HPDE6-E6E7 (cell line): ENCODE measurements at regions not wholly inside any gene's neighbourhood (a gene's known extent, or its start where the extent isn't known, plus 50 kb on each side); places are given as distances from the start of the nearest gene placed in this dataset.

Source experiments
- DNase-seq: peaks from one replicate; pipeline ENCODE4 v3.0.0; 2011; ENCODE audit warnings: missing footprints; ENCODE audit errors: extremely low spot score

DNA sequence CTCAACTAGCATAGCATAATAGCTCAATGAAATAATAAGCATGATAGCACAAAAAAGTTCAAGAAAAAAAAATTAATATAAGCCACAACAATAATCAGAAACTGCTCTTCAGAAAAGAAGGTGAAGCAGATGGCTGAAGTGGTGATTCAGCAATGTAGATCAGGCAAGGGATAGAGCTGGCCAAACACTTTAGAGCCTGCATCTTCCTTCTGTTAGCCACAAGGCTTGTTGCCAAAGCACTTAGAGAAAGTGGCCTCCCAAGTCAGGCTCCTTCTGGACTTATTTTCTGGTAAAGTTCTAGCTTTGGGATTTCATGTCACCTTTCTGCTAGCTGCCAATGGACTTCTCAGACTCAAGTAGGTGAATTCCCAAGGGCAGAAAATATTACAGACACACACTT is 60.3 kb upstream of the C1orf87 start:
- no peak for DNase-seq

DNA sequence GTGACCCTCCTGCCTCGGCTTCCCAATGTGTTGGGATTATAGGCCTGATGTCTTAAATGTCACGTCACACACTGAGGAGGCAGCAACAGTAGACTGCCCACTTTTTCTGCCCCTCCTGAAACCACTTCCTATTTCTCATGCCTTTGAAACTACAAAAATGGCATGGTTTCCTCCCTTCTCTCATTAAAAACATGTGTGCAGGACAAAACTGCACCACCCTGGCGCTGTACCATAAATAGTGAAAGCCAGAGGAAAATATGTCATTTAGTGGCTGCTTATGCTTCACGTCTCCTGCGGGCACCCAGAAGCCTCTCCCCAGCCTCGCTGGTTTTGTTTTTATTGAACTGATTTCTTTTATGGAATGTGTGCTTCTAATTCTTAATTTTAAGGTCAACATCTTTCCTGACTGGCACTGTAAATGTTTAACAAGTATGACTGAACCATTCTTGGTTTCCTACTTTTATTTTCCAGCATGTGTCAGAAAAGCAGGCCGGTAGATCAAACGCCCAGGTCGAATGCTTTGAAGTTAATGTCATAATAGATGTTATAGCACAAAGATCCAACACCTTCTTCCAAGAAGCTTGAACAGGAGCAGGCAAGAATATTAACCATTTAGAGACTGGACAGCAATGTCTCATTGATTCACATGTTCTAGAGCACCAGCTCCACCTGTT is 59.6 kb upstream of the C1orf87 start:
- no peak for DNase-seq

DNA sequence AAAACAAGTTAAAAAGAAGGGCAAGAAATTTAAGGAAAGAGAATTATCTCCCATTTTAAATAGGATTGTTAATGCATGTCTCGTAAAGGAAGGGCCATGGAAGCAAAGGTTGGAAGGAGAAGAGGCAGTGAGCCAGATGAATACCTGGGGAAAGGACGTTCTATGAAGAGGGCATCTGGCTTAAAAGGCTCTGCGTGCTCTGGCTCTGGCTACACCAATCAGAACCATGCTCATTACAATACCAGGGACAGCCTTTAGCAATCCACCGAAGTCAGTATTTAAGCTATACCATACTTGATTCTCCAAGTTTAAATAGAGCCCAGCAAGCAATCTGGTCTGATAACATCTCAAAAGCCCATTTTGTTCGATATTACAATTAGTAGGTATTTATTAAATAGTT is 58.5 kb upstream of the C1orf87 start:
- no peak for DNase-seq

DNA sequence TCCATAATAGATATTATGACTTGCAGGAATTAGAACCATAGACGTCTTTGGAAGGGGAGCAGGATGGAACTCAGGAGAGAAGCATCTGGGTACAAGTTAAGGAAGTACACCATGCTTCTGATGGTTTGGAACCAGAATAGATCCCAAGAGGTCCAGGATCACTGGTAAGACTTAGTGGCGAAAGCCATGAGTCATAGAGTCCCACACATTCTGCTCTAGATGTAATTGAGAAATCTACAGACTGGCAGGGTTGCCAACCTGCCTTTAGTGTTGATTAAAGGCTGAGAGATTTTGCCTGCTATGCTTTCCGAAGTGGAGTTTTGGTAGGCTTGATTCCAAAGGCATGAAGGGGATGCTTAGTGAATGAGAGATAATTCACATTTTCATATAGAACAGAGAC is 57.1 kb upstream of the C1orf87 start:
- no peak for DNase-seq

DNA sequence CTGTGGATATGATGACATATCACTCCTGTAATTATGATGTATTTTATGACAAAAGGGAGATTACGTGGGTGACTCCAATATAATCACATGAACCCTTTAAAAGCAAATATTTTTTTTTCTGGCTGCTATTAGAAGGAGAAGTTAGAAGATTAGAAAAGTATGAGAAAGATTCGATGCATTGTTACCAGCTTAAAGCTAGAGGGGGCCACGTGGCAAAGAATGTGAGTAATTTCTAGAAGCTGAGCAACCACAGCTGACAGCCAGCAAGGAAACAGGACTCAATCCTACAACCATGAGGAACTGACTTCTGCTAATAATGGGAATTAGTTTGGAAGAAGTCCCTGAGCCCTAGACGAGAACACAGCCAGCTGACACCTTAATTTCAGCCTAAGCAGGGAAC is 56.3 kb upstream of the C1orf87 start:
- no peak for DNase-seq

DNA sequence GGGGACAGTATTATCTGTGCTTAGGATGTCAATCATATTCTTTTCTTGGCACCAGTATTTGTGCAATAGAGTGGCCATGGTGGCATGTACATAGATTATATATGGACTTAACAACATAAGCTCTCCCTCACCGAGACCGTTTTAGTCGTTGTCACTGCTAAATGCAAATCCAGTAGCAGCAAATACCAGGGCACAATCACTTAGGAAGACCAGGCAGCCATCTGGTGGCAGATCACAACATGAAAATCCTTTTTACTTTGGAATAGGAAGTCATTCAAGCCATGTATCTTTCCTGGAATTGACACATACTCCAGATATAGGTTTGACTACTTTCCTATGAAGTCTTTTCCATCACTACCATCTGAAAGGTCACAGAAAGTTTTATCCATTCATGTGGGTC is 53.2 kb upstream of the C1orf87 start:
- no peak for DNase-seq
